Erythroblast (primary cell): ENCODE measurements at regions not wholly inside any gene's neighbourhood (a gene's known extent, or its start where the extent isn't known, plus 50 kb on each side); places are given as distances from the start of the nearest gene placed in this dataset.

Experiments
- GATA1 ChIP-seq: IDR thresholded peaks from 2 replicates; pipeline ENCODE4 v1.6.1; 2011; ENCODE audit warnings: low read depth, mild to moderate bottlenecking, control low read depth, low read length, moderate library complexity
- POLR2A ChIP-seq: IDR thresholded peaks from 2 replicates; pipeline ENCODE4 v1.6.1; 2011; ENCODE audit warnings: mild to moderate bottlenecking, low read length

- no peak for TF ChIP-seq POLR2A
- TF ChIP-seq GATA1: no peak
Measured at GRCh38 chr3:150057227-150057626, 86.5 kb upstream of the PFN2 start.
